Colonic mucosa (tissue), 4 donors: ENCODE measurements at regions not wholly inside any gene's neighbourhood (a gene's known extent, or its start where the extent isn't known, plus 50 kb on each side); places are given as distances from the start of the nearest gene placed in this dataset.

Source experiments
- DNase-seq: peaks from one replicate; pipeline ENCODE4 v3.0.0-alpha.2; 2020
- H3K27ac ChIP-seq: fragments of 200-600 bp; one replicate; pipeline ENCODE4 v1.8.0; 2021
- H3K27me3 ChIP-seq: fragments of 200-600 bp; one replicate; pipeline ENCODE4 v1.8.0; 2021
- H3K36me3 ChIP-seq: fragments of 200-600 bp; one replicate; pipeline ENCODE4 v1.8.0; 2021
- H3K4me1 ChIP-seq: fragments of 200-600 bp; one replicate; pipeline ENCODE4 v1.8.0; 2021; ENCODE audit warnings: mild to moderate bottlenecking
- H3K4me3 ChIP-seq: fragments of 200-600 bp; one replicate; pipeline ENCODE4 v1.8.0; 2021
- H3K9ac ChIP-seq, 2 donors: one replicate each; pipeline ENCODE4 v1.7.0; 2013; ENCODE audit warnings: control low read depth in 2 of 2, low read depth in 2 of 2, low read length in 2 of 2
- H3K9me3 ChIP-seq: fragments of 200-600 bp; one replicate; pipeline ENCODE4 v1.8.0; 2021
- CTCF ChIP-seq: fragments of 200-600 bp; IDR thresholded peaks from one replicate; pipeline ENCODE4 v1.8.0; 2022; ENCODE audit warnings: antibody characterized with exemption, mild to moderate bottlenecking
- intact Hi-C: fragments of 100-400 bp; cut with DNase I; formaldehyde crosslinking; loops from one replicate; pipeline ENCODE4 v1.14.1; 2022
- donor health status: healthy.
- donor health status: DM: no; HTN: no; CAD: no.
- donor health status: DM: no; HTN: no; CAD: no.

GRCh38 chr7:110027385-110027784 lies 1063.5 kb upstream of the LRRN3 start:
- DNase-seq = no peak
- H3K27me3 ChIP-seq = no peaks in the 10 kb centered on the region
- no peaks in the 10 kb centered on the region for H3K4me1 ChIP-seq
- H3K4me3 ChIP-seq = no peak overlapping the region
- TF ChIP-seq CTCF = no peak
- intact Hi-C loops = no loop called here
- H3K9ac ChIP-seq = no peak overlapping the region
- H3K27ac ChIP-seq = no peak overlapping the region
- H3K9me3 ChIP-seq = no peaks in the 10 kb centered on the region
- no peaks in the 10 kb centered on the region for H3K36me3 ChIP-seq

- Histone ChIP-seq H3K27ac (no peak overlapping the region), H3K9ac (no peak overlapping the region), H3K4me1 (no peaks in the 10 kb centered on the region), H3K9me3 (no peaks in the 10 kb centered on the region), H3K36me3 (no peaks in the 10 kb centered on the region), H3K27me3 (no peaks in the 10 kb centered on the region), H3K4me3 (no peak overlapping the region)
- no peak for DNase-seq
- no peak for TF ChIP-seq CTCF
- intact Hi-C loops = no loop called here
Measured at GRCh38 chr7:110043519-110043918, 1047.4 kb upstream of the LRRN3 start.

GRCh38 chr7:110050785-110051184 lies 1040.1 kb upstream of the LRRN3 start:
- H3K4me1 ChIP-seq = no peaks in the 10 kb centered on the region
- no peaks in the 10 kb centered on the region for H3K9me3 ChIP-seq
- no peak overlapping the region for H3K9ac ChIP-seq
- H3K27ac ChIP-seq = no peak overlapping the region
- no peak for DNase-seq
- no peak overlapping the region for H3K4me3 ChIP-seq
- TF ChIP-seq CTCF = no peak
- no peaks in the 10 kb centered on the region for H3K36me3 ChIP-seq
- no peaks in the 10 kb centered on the region for H3K27me3 ChIP-seq
- intact Hi-C loops = no loop called here

- no peak overlapping the region for H3K27ac ChIP-seq
- no peaks in the 10 kb centered on the region for H3K27me3 ChIP-seq
- H3K36me3 ChIP-seq = no peaks in the 10 kb centered on the region
- H3K9me3 ChIP-seq = no peaks in the 10 kb centered on the region
- H3K4me3 ChIP-seq = no peak overlapping the region
- no peak for TF ChIP-seq CTCF
- intact Hi-C loops = no loop called here
- H3K4me1 ChIP-seq = no peaks in the 10 kb centered on the region
- H3K9ac ChIP-seq = no peak overlapping the region
- no peak for DNase-seq
Measured at GRCh38 chr7:110051372-110051771, 1039.6 kb upstream of the LRRN3 start.

DNA sequence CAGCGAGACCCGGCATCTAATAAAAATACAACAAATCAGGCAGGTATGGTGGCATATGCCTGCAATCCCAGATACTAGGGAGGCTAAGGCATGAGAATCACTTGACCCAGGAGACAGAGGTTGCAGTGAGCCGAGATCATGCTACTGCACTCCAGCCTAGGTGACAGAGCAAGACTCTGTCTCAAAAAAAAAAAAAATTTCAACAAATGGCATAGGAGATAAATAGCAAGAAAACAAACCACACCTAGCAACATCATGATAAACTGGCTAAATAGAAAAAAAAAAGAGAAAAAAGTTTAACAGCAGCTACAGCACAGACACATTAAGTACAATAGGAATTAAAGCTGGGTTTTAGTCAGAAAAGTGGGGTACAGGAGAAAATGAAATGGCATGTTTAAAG lies 1034.6 kb upstream of the LRRN3 start:
- H3K36me3 ChIP-seq = no peaks in the 10 kb centered on the region
- no peaks in the 10 kb centered on the region for H3K27me3 ChIP-seq
- H3K4me3 ChIP-seq = no peak overlapping the region
- H3K9ac ChIP-seq = no peak overlapping the region
- H3K4me1 ChIP-seq = no peaks in the 10 kb centered on the region
- intact Hi-C loops = no loop called here
- DNase-seq = no peak
- TF ChIP-seq CTCF = no peak
- H3K27ac ChIP-seq = no peak overlapping the region
- no peaks in the 10 kb centered on the region for H3K9me3 ChIP-seq

DNA sequence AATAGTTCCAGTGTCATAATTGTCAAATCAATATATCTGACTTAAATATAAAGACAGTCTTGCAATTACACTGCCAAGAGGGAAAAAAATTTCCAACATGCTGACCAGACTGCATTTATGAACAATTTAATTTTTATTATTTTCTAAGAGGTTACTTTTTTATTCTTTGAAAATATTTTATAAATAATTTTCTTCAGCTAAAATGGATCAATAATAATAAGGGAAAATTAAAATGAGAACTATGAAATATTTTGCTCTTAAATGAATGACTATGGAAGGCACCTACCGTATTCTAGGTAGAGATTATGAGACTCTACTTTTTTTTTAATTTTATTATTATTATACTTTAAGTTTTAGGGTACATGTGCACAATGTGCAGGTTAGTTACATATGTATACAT lies 1032.5 kb upstream of the LRRN3 start:
- Histone ChIP-seq H3K27me3 (no peaks in the 10 kb centered on the region), H3K4me1 (no peaks in the 10 kb centered on the region), H3K36me3 (no peaks in the 10 kb centered on the region), H3K9me3 (no peaks in the 10 kb centered on the region), H3K9ac (no peak overlapping the region), H3K27ac (no peak overlapping the region), H3K4me3 (no peak overlapping the region)
- DNase-seq = no peak
- no peak for TF ChIP-seq CTCF
- intact Hi-C loops = no loop called here
